H1 (cell line): ENCODE measurements at regions not wholly inside any gene's neighbourhood (a gene's known extent, or its start where the extent isn't known, plus 50 kb on each side); places are given as distances from the start of the nearest gene placed in this dataset.
"Not testable (repeated sequence)": the region's sequence is repeated elsewhere in the genome, so short reads cannot be mapped to it uniquely, and the experiment has no call there.

Experiments used
- CTCF ChIA-PET: fragments of 300-600 bp; sonication (Branson Sonifier 250); formaldehyde crosslinking; loops from one replicate; lab custom pipeline; 2021; ENCODE audit not compliant: partially characterized antibody; lab: Charles Lee
- POLR2A ChIA-PET: fragments of 300-600 bp; sonication (Branson Sonifier 250); formaldehyde crosslinking; loops from one replicate; lab custom pipeline; 2021; ENCODE audit warnings: inconsistent platforms; ENCODE audit not compliant: partially characterized antibody; lab: Charles Lee
- DNase-seq, 2 experiments: peaks; one replicate each; pipeline versions ENCODE4 v3.0.0 to v3.0.0-alpha.2; 2010 to 2022; ENCODE audit warnings: low spot score in 2 of 2, low read depth in 1 of 2, mixed read lengths in 1 of 2
- FAIRE-seq: peaks from 2 replicates; lab custom pipeline; 2011; peaks lifted over from hg19 to GRCh38; lab: Jason Lieb, UNC
- H2AFZ ChIP-seq: 2 replicates; pipeline ENCODE4 v1.8.1; 2012; ENCODE audit warnings: low read length, inconsistent platforms
- H2AK5ac ChIP-seq: 2 replicates; pipeline ENCODE4 v1.6.1; 2013; ENCODE audit warnings: low read depth, low read length
- H2BK120ac ChIP-seq: replicated peaks from 2 replicates; pipeline ENCODE3; 2013; ENCODE audit warnings: low read depth, low read length, inconsistent platforms
- H2BK12ac ChIP-seq: 2 replicates; pipeline ENCODE4 v1.6.1; 2013; ENCODE audit warnings: low read depth, low read length
- H2BK15ac ChIP-seq: 2 replicates; pipeline ENCODE4 v1.6.1; 2013; ENCODE audit warnings: low read length
- H2BK20ac ChIP-seq: 2 replicates; pipeline ENCODE4 v1.6.1; 2013; ENCODE audit warnings: low read length
- H2BK5ac ChIP-seq: 2 replicates; pipeline ENCODE4 v1.6.1; 2013; ENCODE audit warnings: low read depth, low read length
- H3K14ac ChIP-seq: 2 replicates; pipeline ENCODE4 v1.6.1; 2013; ENCODE audit warnings: inconsistent platforms; ENCODE audit not compliant: insufficient read length
- H3K18ac ChIP-seq: 2 replicates; pipeline ENCODE4 v1.6.1; 2013; ENCODE audit warnings: low read length; ENCODE audit errors: extremely low read depth
- H3K23ac ChIP-seq: 2 replicates; pipeline ENCODE4 v1.6.1; 2013; ENCODE audit warnings: inconsistent platforms; ENCODE audit not compliant: insufficient read length
- H3K23me2 ChIP-seq: 2 replicates; pipeline ENCODE4 v1.6.1; 2013; ENCODE audit warnings: low read depth, low read length
- H3K27ac ChIP-seq: 2 replicates; pipeline ENCODE4 v1.6.1; 2011; ENCODE audit warnings: low read depth, low read length, inconsistent platforms
- H3K27me3 ChIP-seq, 4 experiments: replicated peaks in 1 of 4; 1 replicate in 1 of 4; 2 replicates in 3 of 4; pipeline versions ENCODE4 v1.6.1 to v1.8.1; 2011 to 2013; ENCODE audit warnings: low read length in 3 of 4, mild to moderate bottlenecking in 3 of 4, inconsistent platforms in 2 of 4, mixed read lengths in 2 of 4, moderate library complexity in 1 of 4; ENCODE audit not compliant: control insufficient read depth in 3 of 4, insufficient read depth in 3 of 4; ENCODE audit errors: extremely low read depth in 1 of 4
- H3K36me3 ChIP-seq, 4 experiments: 2 replicates each; pipeline versions ENCODE4 v1.6.1 to v1.8.1; 2011 to 2013; ENCODE audit warnings: mild to moderate bottlenecking in 4 of 4, low read length in 3 of 4, moderate library complexity in 2 of 4, control low read depth in 1 of 4, inconsistent platforms in 1 of 4; ENCODE audit not compliant: insufficient read depth in 4 of 4, control insufficient read depth in 2 of 4
- H3K4ac ChIP-seq: replicated peaks from 2 replicates; pipeline ENCODE3; 2013; ENCODE audit warnings: low read length, low read depth, mixed read lengths, inconsistent platforms; ENCODE audit not compliant: insufficient read length
- H3K4me1 ChIP-seq, 4 experiments: replicated peaks in 1 of 4; 1 replicate in 1 of 4; 2 replicates in 3 of 4; pipeline versions ENCODE4 v1.6.1 to v1.8.1; 2011 to 2013; ENCODE audit warnings: low read length in 3 of 4, inconsistent platforms in 2 of 4, mixed read lengths in 1 of 4; ENCODE audit not compliant: insufficient read depth in 4 of 4, control insufficient read depth in 3 of 4
- H3K4me2 ChIP-seq, 2 experiments: 2 replicates each; pipeline versions ENCODE4 v1.6.1 to v1.8.1; 2011 to 2013; ENCODE audit warnings: low read depth in 2 of 2, low read length in 2 of 2, control low read depth in 1 of 2, inconsistent platforms in 1 of 2, mild to moderate bottlenecking in 1 of 2; ENCODE audit not compliant: insufficient read depth in 1 of 2
- H3K4me3 ChIP-seq, 4 experiments: fragments of 200-600, 300-600 bp in 1 of 4; sonication (generic), shearing (Covaris generic), sonication (Bioruptor Twin) in 1 of 4; 2 replicates each; pipeline versions ENCODE4 v1.5.1 to v1.8.1; 2011 to 2016; ENCODE audit warnings: low read length in 4 of 4, low read depth in 3 of 4, control low read depth in 2 of 4, inconsistent platforms in 2 of 4, mild to moderate bottlenecking in 2 of 4, mixed read lengths in 1 of 4, moderate library complexity in 1 of 4; ENCODE audit not compliant: insufficient read depth in 2 of 4; ENCODE audit errors: extremely low read depth in 1 of 4
- H3K56ac ChIP-seq: replicated peaks from 2 replicates; pipeline ENCODE3; 2013; ENCODE audit warnings: low read depth, mild to moderate bottlenecking, mixed read lengths, low read length, inconsistent platforms; ENCODE audit not compliant: insufficient read length
- H3K79me1 ChIP-seq: 2 replicates; pipeline ENCODE4 v1.6.1; 2013; ENCODE audit warnings: low read depth, low read length, control low read depth
- H3K79me2 ChIP-seq, 2 experiments: 2 replicates each; pipeline versions ENCODE4 v1.6.1 to v1.8.1; 2012 to 2013; ENCODE audit warnings: low read length in 2 of 2, mild to moderate bottlenecking in 2 of 2, inconsistent platforms in 1 of 2; ENCODE audit not compliant: insufficient read depth in 2 of 2, control insufficient read depth in 1 of 2
- H3K9ac ChIP-seq, 4 experiments: replicated peaks in 1 of 4; 1 replicate in 1 of 4; 2 replicates in 3 of 4; pipeline versions ENCODE4 v1.6.1 to v1.8.1; 2011 to 2013; ENCODE audit warnings: low read depth in 3 of 4, low read length in 3 of 4, control low read depth in 2 of 4, mild to moderate bottlenecking in 2 of 4, moderate library complexity in 2 of 4, inconsistent platforms in 1 of 4; ENCODE audit errors: extremely low read depth in 1 of 4
- H3K9me3 ChIP-seq, 2 experiments: 2 replicates each; pipeline versions ENCODE4 v1.6.1 to v1.8.1; 2012 to 2013; ENCODE audit warnings: mild to moderate bottlenecking in 2 of 2, moderate library complexity in 2 of 2, control low read depth in 1 of 2, inconsistent platforms in 1 of 2, low read depth in 1 of 2, low read length in 1 of 2, mixed read lengths in 1 of 2; ENCODE audit not compliant: insufficient read depth in 2 of 2
- H4K20me1 ChIP-seq, 2 experiments: replicated peaks in 1 of 2; 2 replicates each; pipeline versions ENCODE3 to v1.8.1; 2011 to 2013; ENCODE audit warnings: inconsistent platforms in 2 of 2, low read length in 2 of 2, mild to moderate bottlenecking in 1 of 2; ENCODE audit not compliant: insufficient read depth in 2 of 2, control insufficient read depth in 1 of 2
- H4K5ac ChIP-seq: 2 replicates; pipeline ENCODE4 v1.6.1; 2013; ENCODE audit warnings: low read length, low read depth, mixed read lengths, inconsistent platforms; ENCODE audit not compliant: insufficient read length
- H4K8ac ChIP-seq: 2 replicates; pipeline ENCODE4 v1.8.0; 2013; ENCODE audit warnings: mild to moderate bottlenecking, moderate library complexity, low read length, inconsistent platforms; ENCODE audit not compliant: insufficient read depth; ENCODE audit errors: extremely low read depth
- H4K91ac ChIP-seq: replicated peaks from 2 replicates; pipeline ENCODE3; 2013; ENCODE audit warnings: low read length, mixed read lengths, inconsistent platforms; ENCODE audit not compliant: insufficient read length
- WGBS, 2 experiments: shearing (Covaris generic) in 1 of 2; methylation state at CpG; one replicate each; pipeline versions ENCODE4 v1.1.6 to v1.1.7; 2013 to 2015; ENCODE audit warnings: low lambda C conversion rate in 2 of 2, mixed read lengths in 2 of 2, inconsistent platforms in 1 of 2, low coverage in 1 of 2, missing lambda C conversion rate in 1 of 2; ENCODE audit not compliant: insufficient replicate concordance in 2 of 2, insufficient coverage in 1 of 2, insufficient read length in 1 of 2; ENCODE audit errors: extremely low coverage in 1 of 2, missing lambda C conversion rate in 1 of 2; 5-methylcytosine and 5-hydroxymethylcytosine counted together

DNA sequence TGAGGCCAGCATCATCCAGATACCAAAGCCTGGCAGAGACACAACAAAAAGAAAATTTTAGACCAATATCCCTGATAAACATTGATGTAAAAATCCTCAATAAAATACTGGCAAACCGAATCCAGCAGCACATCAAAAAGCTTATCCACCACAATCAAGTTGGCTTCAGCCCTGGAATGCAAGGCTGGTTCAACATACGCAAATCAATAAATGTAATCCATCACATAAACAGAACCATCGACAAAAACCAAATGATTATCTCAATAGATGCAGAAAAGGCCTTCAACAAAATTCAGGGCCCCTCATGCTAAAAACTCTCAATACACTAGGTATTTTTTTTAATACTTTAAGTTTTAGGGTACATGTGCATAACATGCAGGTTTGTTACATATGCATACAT lies 74.1 kb downstream of the ELAPOR2 start:
- H3K4me1 ChIP-seq, H3K23me2 ChIP-seq, H4K5ac ChIP-seq, H2BK120ac ChIP-seq, H3K4me2 ChIP-seq, POLR2A ChIA-PET, H3K23ac ChIP-seq, H4K20me1 ChIP-seq, H3K9me3 ChIP-seq, H3K18ac ChIP-seq, CTCF ChIA-PET, H2AFZ ChIP-seq, DNase-seq, H3K27me3 ChIP-seq, H2BK12ac ChIP-seq, H3K9ac ChIP-seq, H3K27ac ChIP-seq, H4K91ac ChIP-seq, H3K4me3 ChIP-seq, H2BK20ac ChIP-seq, H3K4ac ChIP-seq, H3K79me1 ChIP-seq, H2BK15ac ChIP-seq, FAIRE-seq, H3K36me3 ChIP-seq, H4K8ac ChIP-seq, H2AK5ac ChIP-seq, H3K56ac ChIP-seq, H2BK5ac ChIP-seq, H3K14ac ChIP-seq: not testable (repeated sequence)
- 89% methylated on average over 3 of the region's 3 CpGs; no CpG with 5 or more reads in 1 of the 2 experiments for WGBS, 2 experiments
- peaks cover 3 to 41% of the 10 kb centered on the region in 2 experiments; a peak in 3 of 4 replicates for H3K79me2 ChIP-seq

DNA sequence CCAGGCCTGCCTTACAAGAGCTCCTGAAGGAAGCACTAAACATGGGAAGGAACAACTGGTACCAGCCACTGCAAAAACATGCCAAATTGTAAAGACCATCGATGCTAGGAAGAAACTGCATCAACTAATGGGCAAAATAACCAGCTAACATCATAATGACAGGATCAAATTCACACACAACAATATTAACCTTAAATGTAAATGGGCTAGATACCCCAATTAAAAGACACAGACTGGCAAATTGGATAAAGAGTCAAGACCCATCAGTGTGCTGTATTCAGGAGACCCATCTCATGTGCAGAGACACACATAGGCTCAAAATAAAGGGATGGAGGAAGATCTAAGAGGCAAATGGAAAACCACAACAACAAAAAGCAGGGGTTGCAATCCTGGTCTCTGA lies 75.8 kb downstream of the ELAPOR2 start:
- H4K20me1 ChIP-seq, POLR2A ChIA-PET, H2BK12ac ChIP-seq, H3K9me3 ChIP-seq, H3K27ac ChIP-seq, H3K23me2 ChIP-seq, H3K36me3 ChIP-seq, H3K4me3 ChIP-seq, FAIRE-seq, H2BK15ac ChIP-seq, H3K23ac ChIP-seq, H3K4ac ChIP-seq, H2AK5ac ChIP-seq, H3K27me3 ChIP-seq, H3K4me1 ChIP-seq, H3K4me2 ChIP-seq, H3K18ac ChIP-seq, H4K91ac ChIP-seq, H3K79me1 ChIP-seq, H2AFZ ChIP-seq, H3K56ac ChIP-seq, H3K9ac ChIP-seq, DNase-seq, H4K8ac ChIP-seq, CTCF ChIA-PET, H3K14ac ChIP-seq, H2BK120ac ChIP-seq, H4K5ac ChIP-seq, H2BK20ac ChIP-seq, H2BK5ac ChIP-seq: not testable (repeated sequence)
- WGBS, 2 experiments: 100% methylated on average over 1 of the region's 1 CpG; no CpG with 5 or more reads in 1 of the 2 experiments
- peaks cover 3 to 41% of the 10 kb centered on the region in 2 experiments; a peak in 3 of 4 replicates for H3K79me2 ChIP-seq
